ENCODE measurements at regions not wholly inside any gene's neighbourhood (a gene's known extent, or its start where the extent isn't known, plus 50 kb on each side); places are given as distances from the start of the nearest gene placed in this dataset.

- H3K4me1 ChIP-seq (ENCODE audit: control insufficient read depth, insufficient read depth, low read length), result no peaks in the 10 kb centered on the region
- no peaks in the 10 kb centered on the region for H3K9me3 ChIP-seq (ENCODE audit: control insufficient read depth, insufficient read depth, low read depth, low read length)
- no peak overlapping the region for H3K4me3 ChIP-seq (ENCODE audit: low read depth in 2 of 2, low read length in 2 of 2)
- no peaks in the 10 kb centered on the region for H3K27me3 ChIP-seq (ENCODE audit: control insufficient read depth, insufficient read depth, low read length)
- intact Hi-C loops (cut with micrococcal nuclease; ENCODE audit: unreplicated experiment), result no loop called here
- BruUV-seq (replicated peaks), result no TSS peak
- CTCF ChIA-PET, result interaction anchor here (0.6 kb wide), 1 partner anchor 85 kb away, joined by 3 read pairs; no protein-coding TSS in a partner anchor
- no peak overlapping the region for H3K27ac ChIP-seq (ENCODE audit: low read length)
- ATAC-seq (no peak), DNase-seq (ENCODE audit: low read depth, low spot score) (no peak)
- TF ChIP-seq, protein P1, sequence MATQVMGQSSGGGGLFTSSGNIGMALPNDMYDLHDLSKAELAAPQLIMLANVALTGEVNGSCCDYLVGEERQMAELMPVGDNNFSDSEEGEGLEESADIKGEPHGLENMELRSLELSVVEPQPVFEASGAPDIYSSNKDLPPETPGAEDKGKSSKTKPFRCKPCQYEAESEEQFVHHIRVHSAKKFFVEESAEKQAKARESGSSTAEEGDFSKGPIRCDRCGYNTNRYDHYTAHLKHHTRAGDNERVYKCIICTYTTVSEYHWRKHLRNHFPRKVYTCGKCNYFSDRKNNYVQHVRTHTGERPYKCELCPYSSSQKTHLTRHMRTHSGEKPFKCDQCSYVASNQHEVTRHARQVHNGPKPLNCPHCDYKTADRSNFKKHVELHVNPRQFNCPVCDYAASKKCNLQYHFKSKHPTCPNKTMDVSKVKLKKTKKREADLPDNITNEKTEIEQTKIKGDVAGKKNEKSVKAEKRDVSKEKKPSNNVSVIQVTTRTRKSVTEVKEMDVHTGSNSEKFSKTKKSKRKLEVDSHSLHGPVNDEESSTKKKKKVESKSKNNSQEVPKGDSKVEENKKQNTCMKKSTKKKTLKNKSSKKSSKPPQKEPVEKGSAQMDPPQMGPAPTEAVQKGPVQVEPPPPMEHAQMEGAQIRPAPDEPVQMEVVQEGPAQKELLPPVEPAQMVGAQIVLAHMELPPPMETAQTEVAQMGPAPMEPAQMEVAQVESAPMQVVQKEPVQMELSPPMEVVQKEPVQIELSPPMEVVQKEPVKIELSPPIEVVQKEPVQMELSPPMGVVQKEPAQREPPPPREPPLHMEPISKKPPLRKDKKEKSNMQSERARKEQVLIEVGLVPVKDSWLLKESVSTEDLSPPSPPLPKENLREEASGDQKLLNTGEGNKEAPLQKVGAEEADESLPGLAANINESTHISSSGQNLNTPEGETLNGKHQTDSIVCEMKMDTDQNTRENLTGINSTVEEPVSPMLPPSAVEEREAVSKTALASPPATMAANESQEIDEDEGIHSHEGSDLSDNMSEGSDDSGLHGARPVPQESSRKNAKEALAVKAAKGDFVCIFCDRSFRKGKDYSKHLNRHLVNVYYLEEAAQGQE (IDR thresholded peaks at IDR 0.05; ENCODE audit: insufficient read depth in 1 of 2, low read depth in 2 of 2, low read length in 1 of 2), result no peak
- TF ChIP-seq TCF7L2 (IDR thresholded peaks at IDR 0.05; ENCODE audit: low read depth, low read length) (no peak), POLR2AphosphoS5 (IDR thresholded peaks at IDR 0.05; ENCODE audit: low read depth, low read length) (no peak), SIN3A (IDR thresholded peaks at IDR 0.05; ENCODE audit: borderline replicate concordance, insufficient read depth, low read depth, low read length) (no peak)
- TF ChIP-seq, protein P2, sequence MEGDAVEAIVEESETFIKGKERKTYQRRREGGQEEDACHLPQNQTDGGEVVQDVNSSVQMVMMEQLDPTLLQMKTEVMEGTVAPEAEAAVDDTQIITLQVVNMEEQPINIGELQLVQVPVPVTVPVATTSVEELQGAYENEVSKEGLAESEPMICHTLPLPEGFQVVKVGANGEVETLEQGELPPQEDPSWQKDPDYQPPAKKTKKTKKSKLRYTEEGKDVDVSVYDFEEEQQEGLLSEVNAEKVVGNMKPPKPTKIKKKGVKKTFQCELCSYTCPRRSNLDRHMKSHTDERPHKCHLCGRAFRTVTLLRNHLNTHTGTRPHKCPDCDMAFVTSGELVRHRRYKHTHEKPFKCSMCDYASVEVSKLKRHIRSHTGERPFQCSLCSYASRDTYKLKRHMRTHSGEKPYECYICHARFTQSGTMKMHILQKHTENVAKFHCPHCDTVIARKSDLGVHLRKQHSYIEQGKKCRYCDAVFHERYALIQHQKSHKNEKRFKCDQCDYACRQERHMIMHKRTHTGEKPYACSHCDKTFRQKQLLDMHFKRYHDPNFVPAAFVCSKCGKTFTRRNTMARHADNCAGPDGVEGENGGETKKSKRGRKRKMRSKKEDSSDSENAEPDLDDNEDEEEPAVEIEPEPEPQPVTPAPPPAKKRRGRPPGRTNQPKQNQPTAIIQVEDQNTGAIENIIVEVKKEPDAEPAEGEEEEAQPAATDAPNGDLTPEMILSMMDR (IDR thresholded peaks at IDR 0.05), result no peak
- H3K36me3 ChIP-seq (ENCODE audit: control insufficient read depth, insufficient read depth, low read length), result no peaks in the 10 kb centered on the region
- POLR2A ChIA-PET, result no interaction called here
- in situ Hi-C loops (cut with HindIII; ENCODE audit: low pct_unique_long_range_greater_than_20kb, low sequenced_read_pairs), result no loop called here
Measured at GRCh38 chr10:33070101-33070500, 112.1 kb upstream of the ITGB1 start.

DNA sequence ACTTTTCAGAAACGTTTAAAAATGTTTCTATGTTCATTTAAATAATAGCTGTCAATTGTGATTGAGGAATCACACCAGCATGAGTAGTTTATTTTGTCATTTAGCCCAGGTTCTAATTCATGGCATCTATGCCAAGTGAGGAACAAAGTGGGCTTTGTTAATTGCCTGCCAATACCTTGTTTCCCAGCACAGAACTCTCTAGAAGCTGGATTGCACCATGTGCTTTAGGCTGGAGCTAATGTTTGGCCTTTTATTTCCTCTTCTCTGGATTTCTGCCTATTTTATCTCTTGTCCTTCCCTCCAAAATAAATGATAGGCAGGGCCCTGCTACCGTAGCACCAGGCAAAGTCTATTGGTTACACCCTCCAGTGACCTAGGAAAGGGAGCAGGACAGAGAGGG lies 109.9 kb upstream of the ITGB1 start:
- BruUV-seq (replicated peaks), result no TSS peak
- no peak overlapping the region for H3K27ac ChIP-seq (ENCODE audit: low read length)
- no peaks in the 10 kb centered on the region for H3K9me3 ChIP-seq (ENCODE audit: control insufficient read depth, insufficient read depth, low read depth, low read length)
- DNase-seq (ENCODE audit: low read depth, low spot score) (no peak), ATAC-seq (no peak)
- no peaks in the 10 kb centered on the region for H3K27me3 ChIP-seq (ENCODE audit: control insufficient read depth, insufficient read depth, low read length)
- ChIA-PET CTCF (no interaction called here), POLR2A (no interaction called here)
- TF ChIP-seq POLR2AphosphoS5 (IDR thresholded peaks at IDR 0.05; ENCODE audit: low read depth, low read length) (no peak), SIN3A (IDR thresholded peaks at IDR 0.05; ENCODE audit: borderline replicate concordance, insufficient read depth, low read depth, low read length) (no peak), TCF7L2 (IDR thresholded peaks at IDR 0.05; ENCODE audit: low read depth, low read length) (no peak)
- TF ChIP-seq, protein P2 (IDR thresholded peaks at IDR 0.05), result no peak
- TF ChIP-seq, protein P1 (IDR thresholded peaks at IDR 0.05; ENCODE audit: insufficient read depth in 1 of 2, low read depth in 2 of 2, low read length in 1 of 2), result no peak
- intact Hi-C loops (cut with micrococcal nuclease; ENCODE audit: unreplicated experiment), result no loop called here
- no peak overlapping the region for H3K4me3 ChIP-seq (ENCODE audit: low read depth in 2 of 2, low read length in 2 of 2)
- no peaks in the 10 kb centered on the region for H3K4me1 ChIP-seq (ENCODE audit: control insufficient read depth, insufficient read depth, low read length)
- in situ Hi-C loops (cut with HindIII; ENCODE audit: low pct_unique_long_range_greater_than_20kb, low sequenced_read_pairs), result no loop called here
- H3K36me3 ChIP-seq (ENCODE audit: control insufficient read depth, insufficient read depth, low read length), result no peaks in the 10 kb centered on the region
